DMS 273 (cell line): ENCODE measurements at regions not wholly inside any gene's neighbourhood (a gene's known extent, or its start where the extent isn't known, plus 50 kb on each side); places are given as distances from the start of the nearest gene placed in this dataset.
"Not testable (repeated sequence)": the region's sequence is repeated elsewhere in the genome, so short reads cannot be mapped to it uniquely, and the experiment has no call there.

ENCODE experiments used
- DNase-seq: peaks from one replicate; lab custom pipeline; 2025; ENCODE audit not compliant: unreplicated experiment; lab: John Stamatoyannopoulos, UW

- DNase-seq, result no peak
Observed at GRCh38 chr6:44734886-44735629, 347.6 kb downstream of the CDC5L start.

DNA sequence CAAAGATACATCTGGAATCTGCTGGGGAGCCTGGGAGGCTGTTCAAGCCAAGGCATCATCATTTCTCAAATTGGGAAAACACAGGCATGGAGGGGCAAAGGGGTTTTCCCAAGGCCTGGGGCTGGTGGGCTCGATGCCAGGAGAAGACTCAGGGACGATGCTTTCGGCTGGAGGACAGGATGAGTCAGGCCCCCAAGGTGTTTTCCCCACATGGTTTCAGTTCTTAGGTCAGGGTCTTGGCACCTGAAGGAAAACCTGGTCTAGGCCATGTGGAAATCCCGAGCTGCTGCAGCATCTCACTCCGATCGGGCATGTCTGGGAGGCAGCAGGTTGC, 348.1 kb downstream of the CDC5L start:
- no peak for DNase-seq

- no peak for DNase-seq
Observed at GRCh38 chr6:44737341-44737740, 349.8 kb downstream of the CDC5L start.

GRCh38 chr6:44737829-44738528, 350.5 kb downstream of the CDC5L start:
- no peak for DNase-seq

DNA sequence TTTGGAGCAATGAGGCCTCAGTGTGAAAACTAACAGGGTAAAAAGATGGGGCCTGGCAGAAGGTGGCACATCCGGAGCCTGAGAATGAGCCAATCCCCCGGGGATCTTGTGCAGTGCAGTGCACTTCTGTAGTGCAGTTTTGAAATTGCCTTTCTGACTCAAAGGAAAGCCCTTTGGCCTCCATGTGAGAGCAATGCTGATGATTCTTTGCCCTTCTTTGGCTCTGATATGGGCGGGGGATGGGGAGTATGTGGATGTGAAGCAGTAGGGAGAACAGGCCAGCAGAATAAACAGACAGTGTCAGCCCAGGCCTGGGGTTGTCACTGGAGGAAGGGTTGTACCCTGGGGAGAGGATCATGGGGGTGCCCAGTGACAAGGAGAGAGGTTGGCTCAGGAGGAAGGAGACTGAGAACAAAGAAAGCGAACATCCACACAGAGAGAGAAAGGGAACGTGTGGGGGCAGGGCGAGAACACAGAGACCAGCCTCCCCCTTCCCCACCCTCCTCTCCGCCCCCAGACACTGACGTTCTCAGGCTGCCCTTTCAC, 351.2 kb downstream of the CDC5L start:
- peak; percentile 25 for DNase-seq

GRCh38 chr6:44739181-44739580, 351.7 kb downstream of the CDC5L start:
- DNase-seq, result no peak

- no peak for DNase-seq
Observed at GRCh38 chr6:44740566-44741120, 353.1 kb downstream of the CDC5L start.

GRCh38 chr6:44742201-44742600, 354.7 kb downstream of the CDC5L start:
- no peak for DNase-seq

- no peak for DNase-seq
Observed at GRCh38 chr6:44742828-44743372, 355.4 kb downstream of the CDC5L start.

DNA sequence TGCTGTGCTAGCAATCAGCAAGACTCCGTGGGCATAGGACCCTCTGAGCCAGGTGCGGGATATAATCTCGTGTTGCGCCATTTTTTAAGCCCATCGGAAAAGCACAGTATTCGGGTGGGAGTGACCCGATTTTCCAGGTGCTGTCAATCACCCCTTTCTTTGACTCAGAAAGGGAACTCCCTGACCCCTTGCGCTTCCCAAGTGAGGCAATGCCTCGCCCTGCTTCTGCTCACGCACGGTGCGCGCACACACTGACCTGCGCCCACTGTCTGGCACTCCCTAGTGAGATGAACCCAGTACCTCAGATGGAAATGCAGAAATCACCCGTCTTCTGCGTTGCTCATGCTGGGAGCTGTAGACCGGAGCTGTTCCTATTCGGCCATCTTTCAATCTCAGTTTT, 372.6 kb downstream of the CDC5L start:
- DNase-seq, result not testable (repeated sequence)

- no peak for DNase-seq
Observed at GRCh38 chr6:44761046-44761445, 373.5 kb downstream of the CDC5L start.

DNA sequence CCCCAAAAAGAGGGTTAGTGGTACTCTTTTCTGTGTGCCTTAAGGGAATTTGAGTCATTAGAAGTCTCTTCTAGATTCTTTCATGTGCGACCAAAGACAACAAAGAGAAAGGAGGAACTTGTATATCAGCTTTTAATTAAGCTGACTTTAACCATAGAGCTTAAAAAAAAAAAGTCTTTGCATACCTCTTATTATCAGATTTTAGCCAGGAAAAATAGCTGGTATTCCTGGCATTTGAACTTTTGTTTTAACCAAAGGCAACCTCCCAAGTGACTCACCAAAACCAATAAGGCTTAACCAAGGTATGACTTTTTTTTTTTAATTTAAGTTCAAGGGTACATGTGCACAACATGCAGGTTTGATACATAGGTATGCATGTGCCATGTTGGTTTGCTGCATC, 375.0 kb downstream of the CDC5L start:
- no peak for DNase-seq

GRCh38 chr6:44771647-44772415, 384.3 kb downstream of the CDC5L start:
- no peak for DNase-seq

DNA sequence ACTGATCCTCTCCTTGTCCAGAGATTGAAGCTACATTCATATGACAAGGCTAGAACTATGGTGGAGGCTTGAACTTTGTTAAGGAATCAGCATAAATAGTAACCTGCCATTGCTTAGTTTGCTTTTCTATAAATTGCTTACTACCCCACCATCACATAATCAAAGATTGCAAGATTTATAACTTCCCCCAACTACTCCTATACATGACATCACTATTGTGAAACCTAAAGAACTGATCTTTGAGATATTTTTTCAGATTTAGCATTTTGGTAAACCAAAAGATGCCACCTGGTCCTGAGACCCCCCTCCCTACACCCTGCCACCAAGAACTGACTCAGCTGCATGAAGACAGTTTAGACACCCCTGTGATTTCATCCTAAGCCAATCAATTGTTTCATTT, 385.3 kb downstream of the CDC5L start:
- no peak for DNase-seq

DNA sequence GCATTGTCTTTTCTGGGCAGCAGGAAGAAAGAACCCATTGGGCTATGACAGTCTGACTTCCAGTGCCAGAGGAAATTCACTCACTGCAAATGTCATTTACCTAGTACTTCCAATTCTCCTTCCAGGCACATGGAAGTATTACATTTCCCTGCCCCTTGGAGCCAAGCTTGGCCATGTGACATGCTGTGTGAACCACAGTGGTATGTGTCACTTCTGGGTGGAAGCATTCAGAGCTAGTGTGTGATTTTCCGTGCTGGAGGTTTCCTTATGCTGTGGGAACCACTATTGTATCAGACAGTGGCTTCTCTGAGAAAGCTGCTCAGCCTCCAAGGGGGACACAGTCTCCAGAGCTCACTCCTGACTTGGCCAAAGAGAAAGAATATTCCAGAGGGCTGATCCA, 387.6 kb downstream of the CDC5L start:
- DNase-seq, result no peak

- DNase-seq, result no peak
Observed at GRCh38 chr6:44776344-44776743, 388.8 kb downstream of the CDC5L start.

- DNase-seq, result no peak
Observed at GRCh38 chr6:44778513-44778912, 391.0 kb downstream of the CDC5L start.
